SIG-M5 treated with dmso at 0.1 percent for 504 hours (cell line): ENCODE measurements at regions not wholly inside any gene's neighbourhood (a gene's known extent, or its start where the extent isn't known, plus 50 kb on each side); places are given as distances from the start of the nearest gene placed in this dataset.
"Not testable (repeated sequence)": the region's sequence is repeated elsewhere in the genome, so short reads cannot be mapped to it uniquely, and the experiment has no call there.

Source experiments
- DNase-seq: peaks from one replicate; lab custom pipeline; 2025; ENCODE audit not compliant: unreplicated experiment; lab: John Stamatoyannopoulos, UW

DNA sequence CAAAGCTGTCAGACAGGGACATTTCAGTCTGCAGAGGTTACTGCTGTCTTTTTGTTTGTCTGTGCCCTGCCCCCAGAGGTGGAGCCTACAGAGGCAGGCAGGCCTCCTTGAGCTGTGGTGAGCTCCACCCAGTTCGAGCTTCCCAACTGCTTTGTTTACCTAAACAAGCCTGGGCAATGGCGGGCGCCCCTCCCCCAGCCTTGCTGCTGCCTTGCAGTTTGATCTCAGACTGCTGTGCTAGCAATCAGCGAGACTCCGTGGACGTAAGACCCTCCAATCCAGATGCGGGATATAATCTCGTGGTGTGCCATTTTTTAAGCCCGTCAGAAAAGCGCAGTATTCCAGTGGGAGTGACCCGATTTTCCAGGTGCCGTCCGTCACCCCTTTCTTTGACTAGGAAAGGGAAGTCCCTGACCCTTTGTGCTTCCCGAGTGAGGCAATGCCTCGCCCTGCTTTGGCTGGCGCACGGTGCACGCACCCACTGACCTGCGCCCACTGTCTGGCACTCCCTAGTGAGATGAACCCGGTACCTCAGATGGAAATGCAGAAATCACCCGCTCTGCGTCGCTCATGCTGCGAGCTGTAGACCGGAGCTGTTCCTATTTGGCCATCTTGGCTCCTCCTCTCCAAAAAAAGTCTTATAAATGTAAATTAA, 54.1 kb upstream of the RIMS1 start:
- not testable (repeated sequence) for DNase-seq
